Natural killer cell (primary cell): ENCODE measurements at regions not wholly inside any gene's neighbourhood (a gene's known extent, or its start where the extent isn't known, plus 50 kb on each side); places are given as distances from the start of the nearest gene placed in this dataset.

ENCODE experiments used
- ATAC-seq, 3 donors: fragments of 150-1000 bp in 2 of 3; fragments of 200-7000 bp in 1 of 3; cut with Tn5 transposase; 1 replicate in 1 of 3; 2 replicates in 2 of 3; pipeline ENCODE4 v1.10.0; 2021; ENCODE audit warnings: mild to moderate bottlenecking in 2 of 3, moderate library complexity in 2 of 3
- DNase-seq, 2 donors: peaks; one replicate each; pipeline versions ENCODE4 v3.0.0 to v3.0.0-alpha.2; 2013 to 2021; ENCODE audit warnings: mixed read lengths in 1 of 2
- H3K27ac ChIP-seq: one replicate; pipeline ENCODE4 v1.5.1; 2013; ENCODE audit warnings: mild to moderate bottlenecking, low read length
- H3K27me3 ChIP-seq: one replicate; pipeline ENCODE4 v1.6.1; 2013; ENCODE audit warnings: low read length; ENCODE audit not compliant: control insufficient read depth, insufficient read depth
- H3K36me3 ChIP-seq: one replicate; pipeline ENCODE4 v1.6.1; 2013; ENCODE audit warnings: low read length; ENCODE audit not compliant: control insufficient read depth, insufficient read depth
- H3K4me1 ChIP-seq: one replicate; pipeline ENCODE4 v1.6.1; 2013; ENCODE audit warnings: low read length; ENCODE audit not compliant: control insufficient read depth, insufficient read depth
- H3K4me3 ChIP-seq: one replicate; pipeline ENCODE4 v1.5.1; 2013; ENCODE audit warnings: low read length
- H3K9me3 ChIP-seq: one replicate; pipeline ENCODE4 v1.6.1; 2013; ENCODE audit warnings: low read length; ENCODE audit not compliant: control insufficient read depth, insufficient read depth
- H3K27ac Mint-ChIP-seq, 2 donors: one replicate each; pipeline ENCODE4 v1.8.0; 2022; ENCODE audit warnings: mild to moderate bottlenecking in 2 of 2, mixed read lengths in 2 of 2, moderate library complexity in 1 of 2
- H3K27me3 Mint-ChIP-seq, 2 donors: one replicate each; pipeline ENCODE4 v1.8.0; 2022; ENCODE audit warnings: low read depth in 2 of 2, mixed read lengths in 2 of 2
- H3K36me3 Mint-ChIP-seq: one replicate; pipeline ENCODE4 v1.8.0; 2022; ENCODE audit warnings: mixed read lengths
- H3K4me1 Mint-ChIP-seq, 2 donors: one replicate each; pipeline ENCODE4 v1.8.0; 2022; ENCODE audit warnings: mixed read lengths in 2 of 2
- H3K4me3 Mint-ChIP-seq: one replicate; pipeline ENCODE4 v1.8.0; 2022; ENCODE audit warnings: mild to moderate bottlenecking, moderate library complexity, mixed read lengths
- H3K9me3 Mint-ChIP-seq, 2 donors: one replicate each; pipeline ENCODE4 v1.8.0; 2022; ENCODE audit warnings: mixed read lengths in 2 of 2
- CTCF ChIP-seq: fragments of 200-600 bp; IDR thresholded peaks from one replicate; pipeline ENCODE4 v1.8.0; 2022; ENCODE audit warnings: antibody characterized with exemption
- WGBS: methylation state at CpG from one replicate; pipeline ENCODE4 v1.1.7; 2013; ENCODE audit warnings: missing lambda C conversion rate; ENCODE audit not compliant: insufficient coverage; 5-methylcytosine and 5-hydroxymethylcytosine counted together
- intact Hi-C: fragments of 100-400 bp; cut with micrococcal nuclease; formaldehyde crosslinking; loops from one replicate; pipeline ENCODE4 v1.14.2; 2022

- H3K27ac Mint-ChIP-seq = no peak overlapping the region
- H3K27ac ChIP-seq = no peak overlapping the region
- H3K27me3 Mint-ChIP-seq = peaks cover 7 to 11% of the 10 kb centered on the region in 2 donors
- no peaks in the 10 kb centered on the region for H3K36me3 Mint-ChIP-seq
- no peaks in the 10 kb centered on the region for H3K9me3 Mint-ChIP-seq
- intact Hi-C loops = no loop called here
- no peaks in the 10 kb centered on the region for H3K36me3 ChIP-seq
- H3K4me3 ChIP-seq = no peak overlapping the region
- no peaks in the 10 kb centered on the region for H3K4me1 ChIP-seq
- ATAC-seq (no peak), DNase-seq (no peak)
- no peaks in the 10 kb centered on the region for H3K27me3 ChIP-seq
- no peaks in the 10 kb centered on the region for H3K9me3 ChIP-seq
- TF ChIP-seq CTCF = no peak
- WGBS = 79% methylated on average over 6 of the region's 6 CpGs
- H3K4me1 Mint-ChIP-seq = no peaks in the 10 kb centered on the region
- H3K4me3 Mint-ChIP-seq = no peak overlapping the region
Observed at GRCh38 chr6:167409694-167410093, 84.8 kb downstream of the TTLL2 start.

GRCh38 chr6:167410462-167410861 lies 85.6 kb downstream of the TTLL2 start:
- intact Hi-C loops = no loop called here
- no peak overlapping the region for H3K27ac Mint-ChIP-seq
- ATAC-seq = no peak
- no peak overlapping the region for H3K27ac ChIP-seq
- no peak overlapping the region for H3K4me3 ChIP-seq
- no peaks in the 10 kb centered on the region for H3K4me1 Mint-ChIP-seq
- TF ChIP-seq CTCF = no peak
- H3K36me3 Mint-ChIP-seq = no peaks in the 10 kb centered on the region
- no peaks in the 10 kb centered on the region for H3K4me1 ChIP-seq
- H3K9me3 ChIP-seq = no peaks in the 10 kb centered on the region
- no peaks in the 10 kb centered on the region for H3K36me3 ChIP-seq
- H3K9me3 Mint-ChIP-seq = no peaks in the 10 kb centered on the region
- DNase-seq = no peak
- no peak overlapping the region for H3K4me3 Mint-ChIP-seq
- no peaks in the 10 kb centered on the region for H3K27me3 ChIP-seq
- 77% methylated on average over 9 of the region's 9 CpGs for WGBS
- peaks cover 5 to 7% of the 10 kb centered on the region in 2 donors for H3K27me3 Mint-ChIP-seq

GRCh38 chr6:167412506-167412905 lies 87.6 kb downstream of the TTLL2 start:
- no peak overlapping the region for H3K4me3 ChIP-seq
- H3K27ac ChIP-seq = no peak overlapping the region
- H3K4me1 ChIP-seq = no peaks in the 10 kb centered on the region
- Mint-ChIP-seq H3K9me3 (no peaks in the 10 kb centered on the region), H3K36me3 (no peaks in the 10 kb centered on the region), H3K4me1 (no peaks in the 10 kb centered on the region), H3K4me3 (no peak overlapping the region), H3K27ac (no peak overlapping the region), H3K27me3 (peaks cover 3 to 14% of the 10 kb centered on the region in 2 donors)
- TF ChIP-seq CTCF = no peak
- no peaks in the 10 kb centered on the region for H3K27me3 ChIP-seq
- intact Hi-C loops = no loop called here
- no peak for ATAC-seq
- DNase-seq = no peak
- no peaks in the 10 kb centered on the region for H3K36me3 ChIP-seq
- H3K9me3 ChIP-seq = no peaks in the 10 kb centered on the region
- 64% methylated on average over 5 of the region's 5 CpGs for WGBS

- H3K36me3 Mint-ChIP-seq = no peaks in the 10 kb centered on the region
- no peak overlapping the region for H3K27ac Mint-ChIP-seq
- H3K4me3 Mint-ChIP-seq = no peak overlapping the region
- DNase-seq (no peak), ATAC-seq (no peak)
- H3K36me3 ChIP-seq = no peaks in the 10 kb centered on the region
- H3K9me3 ChIP-seq = no peaks in the 10 kb centered on the region
- H3K9me3 Mint-ChIP-seq = no peaks in the 10 kb centered on the region
- intact Hi-C loops = no loop called here
- peaks cover 0 to 34% of the 10 kb centered on the region in 2 donors for H3K27me3 Mint-ChIP-seq
- no peak overlapping the region for H3K4me3 ChIP-seq
- no peaks in the 10 kb centered on the region for H3K4me1 Mint-ChIP-seq
- no peaks in the 10 kb centered on the region for H3K4me1 ChIP-seq
- WGBS = 85% methylated on average over 18 of the region's 18 CpGs
- H3K27me3 ChIP-seq = peaks cover 2% of the 10 kb centered on the region
- no peak overlapping the region for H3K27ac ChIP-seq
- TF ChIP-seq CTCF = no peak
Observed at GRCh38 chr6:167415441-167415961, 90.6 kb downstream of the TTLL2 start.
